PC-3 (cell line): ENCODE measurements at regions not wholly inside any gene's neighbourhood (a gene's known extent, or its start where the extent isn't known, plus 50 kb on each side); places are given as distances from the start of the nearest gene placed in this dataset.

ENCODE experiments used
- ATAC-seq: fragments of 200-7000 bp; cut with Tn5 transposase; 2 replicates; pipeline ENCODE4 v1.9.1; 2020; ENCODE audit warnings: mild to moderate bottlenecking, moderate library complexity
- BruUV-seq: library from RNA; stranded (reverse); fragments of 400-500 nt; replicated peaks from 2 replicates; lab custom pipeline; 2021; lab: Mats Ljungman, UMichigan
- CTCF ChIA-PET: fragments of 300-600 bp; sonication (Branson Sonifier 250); formaldehyde crosslinking; loops from one replicate; lab custom pipeline; 2022; ENCODE audit warnings: antibody characterized with exemption; lab: Charles Lee
- POLR2A ChIA-PET: fragments of 300-600 bp; sonication (Branson Sonifier 250); formaldehyde crosslinking; loops from one replicate; lab custom pipeline; 2022; ENCODE audit warnings: antibody characterized with exemption; ENCODE audit not compliant: unreplicated experiment; lab: Charles Lee
- DNase-seq: peaks from one replicate; pipeline ENCODE4 v3.0.0-alpha.2; 2015
- H2AFZ ChIP-seq: fragments of 300-600 bp; sonication (generic); 2 replicates; pipeline ENCODE4 v1.6.0; 2016; ENCODE audit warnings: antibody characterized with exemption, low read length
- H3F3A ChIP-seq: fragments of 300-600 bp; sonication (generic); one replicate; pipeline ENCODE4 v1.6.0; 2017; ENCODE audit warnings: antibody characterized with exemption, low read length, control low read depth, mild to moderate bottlenecking; ENCODE audit not compliant: unreplicated experiment
- H3K27ac ChIP-seq: fragments of 300-600 bp; sonication (generic); 2 replicates; pipeline ENCODE4 v1.5.1; 2016; ENCODE audit warnings: mild to moderate bottlenecking, low read length
- H3K27me3 ChIP-seq: fragments of 300-600 bp; sonication (generic); 2 replicates; pipeline ENCODE4 v1.6.1; 2016; ENCODE audit warnings: low read length, mixed read lengths
- H3K36me3 ChIP-seq: fragments of 300-600 bp; sonication (generic); 2 replicates; pipeline ENCODE4 v1.6.1; 2016; ENCODE audit warnings: low read depth, mixed run types, low read length, mixed read lengths
- H3K4me1 ChIP-seq: fragments of 300-600 bp; sonication (generic); 2 replicates; pipeline ENCODE4 v1.5.1; 2016; ENCODE audit warnings: low read length; ENCODE audit not compliant: insufficient read depth
- H3K4me2 ChIP-seq: fragments of 300-600 bp; sonication (generic); 2 replicates; pipeline ENCODE4 v1.6.0; 2016; ENCODE audit warnings: low read length
- H3K4me3 ChIP-seq: fragments of 300-600 bp; sonication (generic); 2 replicates; pipeline ENCODE4 v1.5.1; 2016; ENCODE audit warnings: mild to moderate bottlenecking, low read length, mixed read lengths
- H3K79me2 ChIP-seq: fragments of 300-600 bp; sonication (generic); 2 replicates; pipeline ENCODE4 v1.6.1; 2017; ENCODE audit warnings: low read length, mixed read lengths
- H3K9ac ChIP-seq: fragments of 300-600 bp; sonication (generic); 2 replicates; pipeline ENCODE4 v1.6.0; 2016; ENCODE audit warnings: mild to moderate bottlenecking, low read length
- H3K9me2 ChIP-seq: fragments of 300-600 bp; sonication (generic); replicated peaks from 2 replicates; pipeline ENCODE4 v1.6.1; 2016; ENCODE audit warnings: mixed run types, low read length, mixed read lengths
- H3K9me3 ChIP-seq: fragments of 300-600 bp; sonication (generic); 2 replicates; pipeline ENCODE4 v1.6.1; 2016; ENCODE audit warnings: low read length, mixed read lengths
- H4K20me1 ChIP-seq: fragments of 300-600 bp; sonication (generic); 2 replicates; pipeline ENCODE4 v1.6.1; 2016; ENCODE audit warnings: low read length, mixed read lengths
- CTCF ChIP-seq: fragments of 300-600 bp; sonication (generic); conservative IDR thresholded peaks from 2 replicates; pipeline ENCODE4 v1.5.1; 2017; ENCODE audit warnings: antibody characterized with exemption, low read depth, mild to moderate bottlenecking, low read length
- EZH2 ChIP-seq: fragments of 300-600 bp; sonication (generic); IDR thresholded peaks from one replicate; pipeline ENCODE4 v1.6.1; 2017; ENCODE audit warnings: antibody characterized with exemption, mild to moderate bottlenecking, low read length; ENCODE audit not compliant: unreplicated experiment
- EZH2phosphoT487 ChIP-seq: fragments of 300-600 bp; sonication (generic); IDR thresholded peaks from 2 replicates; pipeline ENCODE4 v1.6.1; 2018; ENCODE audit warnings: mild to moderate bottlenecking, antibody characterized with exemption, low read length, borderline replicate concordance
- intact Hi-C: fragments of 100-400 bp; cut with micrococcal nuclease; formaldehyde crosslinking; loops from 2 replicates; pipeline ENCODE4 v1.9.0; 2023

- H3K9ac ChIP-seq: no peak overlapping the region
- H3K4me3 ChIP-seq: no peak overlapping the region
- no peaks in the 10 kb centered on the region for H4K20me1 ChIP-seq
- TF ChIP-seq CTCF (no peak), EZH2phosphoT487 (no peak), EZH2 (no peak)
- no peaks in the 10 kb centered on the region for H3K36me3 ChIP-seq
- intact Hi-C loops: no loop called here
- H3K4me1 ChIP-seq: 0 out of 2 replicates have a peak, but pooled peaks cover 5% of the 10 kb centered on the region
- no peaks in the 10 kb centered on the region for H3K79me2 ChIP-seq
- H2AFZ ChIP-seq: no peak overlapping the region
- no peaks in the 10 kb centered on the region for H3K9me2 ChIP-seq
- no peaks in the 10 kb centered on the region for H3K9me3 ChIP-seq
- ChIA-PET POLR2A (no interaction called here), CTCF (interaction anchor here (0.5 to 0.7 kb wide), 2 partner anchors 544 to 647 kb away, joined by 3 to 5 read pairs; no protein-coding TSS in a partner anchor)
- no peak for ATAC-seq
- no peak for DNase-seq
- no peaks in the 10 kb centered on the region for H3K27me3 ChIP-seq
- H3K27ac ChIP-seq: no peak overlapping the region
- BruUV-seq: no TSS peak
- H3F3A ChIP-seq: no peaks in the 10 kb centered on the region
- H3K4me2 ChIP-seq: no peak overlapping the region
These were observed 50.8 kb upstream of the IFRD1 start for GRCh38 chr7:112399501-112399900.

- peak; percentile 39 for DNase-seq
- TF ChIP-seq EZH2phosphoT487: no peak
- TF ChIP-seq EZH2: no peak
- no peak for TF ChIP-seq CTCF
- CTCF ChIA-PET: interaction anchor here (0.6 to 0.7 kb wide), 2 partner anchors 64 to 545 kb away, joined by 3 read pairs; no protein-coding TSS in a partner anchor
- H3K4me1 ChIP-seq: 0 out of 2 replicates have a peak, but pooled peaks cover 5% of the 10 kb centered on the region
- BruUV-seq: no TSS peak
- POLR2A ChIA-PET: no interaction called here
- H3K9me3 ChIP-seq: no peaks in the 10 kb centered on the region
- H3K36me3 ChIP-seq: no peaks in the 10 kb centered on the region
- no peak overlapping the region for H3K27ac ChIP-seq
- no peaks in the 10 kb centered on the region for H3K79me2 ChIP-seq
- H3K27me3 ChIP-seq: no peaks in the 10 kb centered on the region
- no peaks in the 10 kb centered on the region for H4K20me1 ChIP-seq
- no peaks in the 10 kb centered on the region for H3F3A ChIP-seq
- ATAC-seq: peak; percentile 71
- H3K4me2 ChIP-seq: no peak overlapping the region
- no peak overlapping the region for H3K9ac ChIP-seq
- no peak overlapping the region for H2AFZ ChIP-seq
- H3K9me2 ChIP-seq: no peaks in the 10 kb centered on the region
- H3K4me3 ChIP-seq: no peak overlapping the region
- intact Hi-C loops: no loop called here
These were observed 50.1 kb upstream of the IFRD1 start for GRCh38 chr7:112400141-112400540.
